Glutamatergic neuron (in vitro differentiated cells): ENCODE measurements at regions not wholly inside any gene's neighbourhood (a gene's known extent, or its start where the extent isn't known, plus 50 kb on each side); places are given as distances from the start of the nearest gene placed in this dataset.

Experiments used
- DNase-seq: peaks from one replicate; pipeline ENCODE4 v3.0.0; 2022
- H3K27ac Mint-ChIP-seq: one replicate; pipeline ENCODE4 v1.8.0; 2020; ENCODE audit warnings: mild to moderate bottlenecking, mixed read lengths, inconsistent platforms; ENCODE audit not compliant: unreplicated experiment
- H3K27me3 Mint-ChIP-seq: one replicate; pipeline ENCODE4 v1.8.0; 2020; ENCODE audit warnings: mild to moderate bottlenecking, moderate library complexity, mixed read lengths, inconsistent platforms; ENCODE audit not compliant: unreplicated experiment
- H3K36me3 Mint-ChIP-seq: one replicate; pipeline ENCODE4 v1.8.0; 2020; ENCODE audit warnings: mild to moderate bottlenecking, mixed read lengths, inconsistent platforms; ENCODE audit not compliant: unreplicated experiment
- H3K4me1 Mint-ChIP-seq: one replicate; pipeline ENCODE4 v1.8.0; 2020; ENCODE audit warnings: mild to moderate bottlenecking, low read depth, mixed read lengths, inconsistent platforms; ENCODE audit not compliant: unreplicated experiment
- H3K4me3 Mint-ChIP-seq: one replicate; pipeline ENCODE4 v1.8.0; 2020; ENCODE audit warnings: mild to moderate bottlenecking, mixed read lengths, inconsistent platforms; ENCODE audit not compliant: unreplicated experiment
- H3K9me3 Mint-ChIP-seq: one replicate; pipeline ENCODE4 v1.8.0; 2020; ENCODE audit warnings: mild to moderate bottlenecking, moderate library complexity, mixed read lengths, inconsistent platforms; ENCODE audit not compliant: unreplicated experiment
- CTCF ChIP-seq: fragments of 200-600 bp; sonication (generic); IDR thresholded peaks from one replicate; pipeline ENCODE4 v1.5.0; 2021; ENCODE audit not compliant: partially characterized antibody, unreplicated experiment

GRCh38 chr18:56000041-56000440 is 412.0 kb upstream of the TCF4 start:
- Mint-ChIP-seq H3K9me3 (no peaks in the 10 kb centered on the region), H3K27me3 (no peaks in the 10 kb centered on the region), H3K27ac (no peak overlapping the region), H3K4me1 (peaks cover 20% of the 10 kb centered on the region), H3K36me3 (no peaks in the 10 kb centered on the region), H3K4me3 (no peak overlapping the region)
- no peak for DNase-seq
- no peak for TF ChIP-seq CTCF

DNA sequence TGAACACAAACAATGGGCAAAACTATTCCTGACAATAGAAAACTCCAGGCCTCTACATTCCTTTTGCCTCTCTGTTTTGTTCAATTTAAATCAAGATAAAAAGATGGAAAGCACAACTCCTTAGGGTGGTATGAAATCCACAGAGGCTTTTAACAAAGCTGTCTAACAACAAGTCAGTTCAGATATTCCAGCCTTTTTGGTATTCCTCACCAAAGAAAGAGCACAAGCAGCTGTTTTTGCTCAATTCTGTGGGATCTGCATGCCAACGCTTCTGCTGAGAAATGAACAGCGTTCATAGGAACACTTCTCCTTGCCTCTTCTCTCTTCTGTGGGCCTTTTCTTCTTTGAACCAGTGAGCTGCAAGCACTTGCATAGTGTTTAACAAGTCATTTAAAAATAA is 411.6 kb upstream of the TCF4 start:
- Mint-ChIP-seq H3K4me1 (peaks cover 20% of the 10 kb centered on the region), H3K4me3 (no peak overlapping the region), H3K27me3 (no peaks in the 10 kb centered on the region), H3K9me3 (no peaks in the 10 kb centered on the region), H3K27ac (no peak overlapping the region), H3K36me3 (no peaks in the 10 kb centered on the region)
- DNase-seq = no peak
- TF ChIP-seq CTCF = no peak

- no peak for TF ChIP-seq CTCF
- no peaks in the 10 kb centered on the region for H3K27me3 Mint-ChIP-seq
- no peak overlapping the region for H3K4me3 Mint-ChIP-seq
- H3K36me3 Mint-ChIP-seq = no peaks in the 10 kb centered on the region
- no peak overlapping the region for H3K27ac Mint-ChIP-seq
- peaks cover 20% of the 10 kb centered on the region for H3K4me1 Mint-ChIP-seq
- no peak for DNase-seq
- H3K9me3 Mint-ChIP-seq = no peaks in the 10 kb centered on the region
Measured at GRCh38 chr18:55998801-55999385, 410.9 kb upstream of the TCF4 start.

DNA sequence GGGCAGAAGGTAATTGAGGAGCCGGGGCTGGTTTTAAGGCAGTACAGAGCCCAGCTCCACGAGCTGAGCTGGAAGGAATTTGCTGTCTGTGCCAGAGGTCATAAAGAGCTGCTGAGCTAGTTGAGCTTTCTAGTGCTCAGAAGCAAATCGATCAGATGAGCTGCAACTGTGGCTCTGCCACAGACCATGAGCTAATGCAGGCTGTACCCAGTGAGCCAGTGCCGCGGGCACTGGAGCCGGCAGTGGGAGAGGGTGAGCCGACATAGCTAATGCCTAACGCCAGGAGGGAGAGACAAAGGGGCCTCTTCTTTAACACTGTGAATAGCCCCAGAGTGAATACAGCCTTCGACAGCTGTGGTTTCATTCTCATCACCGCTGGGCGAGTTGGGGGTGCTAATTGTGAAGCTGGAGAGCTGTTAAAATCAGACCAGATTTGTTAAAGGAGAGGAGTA is 410.1 kb upstream of the TCF4 start:
- TF ChIP-seq CTCF = no peak
- no peaks in the 10 kb centered on the region for H3K27me3 Mint-ChIP-seq
- no peak for DNase-seq
- no peaks in the 10 kb centered on the region for H3K9me3 Mint-ChIP-seq
- no peak overlapping the region for H3K27ac Mint-ChIP-seq
- no peaks in the 10 kb centered on the region for H3K36me3 Mint-ChIP-seq
- H3K4me3 Mint-ChIP-seq = no peak overlapping the region
- H3K4me1 Mint-ChIP-seq = peaks cover 20% of the 10 kb centered on the region

GRCh38 chr18:55997151-55997561 is 409.2 kb upstream of the TCF4 start:
- Mint-ChIP-seq H3K27me3 (no peaks in the 10 kb centered on the region), H3K27ac (no peak overlapping the region), H3K4me1 (peaks cover 20% of the 10 kb centered on the region), H3K9me3 (peaks cover 2% of the 10 kb centered on the region), H3K36me3 (no peaks in the 10 kb centered on the region), H3K4me3 (no peak overlapping the region)
- no peak for TF ChIP-seq CTCF
- no peak for DNase-seq
